ENCODE measurements at regions not wholly inside any gene's neighbourhood (a gene's known extent, or its start where the extent isn't known, plus 50 kb on each side); places are given as distances from the start of the nearest gene placed in this dataset.

DNA sequence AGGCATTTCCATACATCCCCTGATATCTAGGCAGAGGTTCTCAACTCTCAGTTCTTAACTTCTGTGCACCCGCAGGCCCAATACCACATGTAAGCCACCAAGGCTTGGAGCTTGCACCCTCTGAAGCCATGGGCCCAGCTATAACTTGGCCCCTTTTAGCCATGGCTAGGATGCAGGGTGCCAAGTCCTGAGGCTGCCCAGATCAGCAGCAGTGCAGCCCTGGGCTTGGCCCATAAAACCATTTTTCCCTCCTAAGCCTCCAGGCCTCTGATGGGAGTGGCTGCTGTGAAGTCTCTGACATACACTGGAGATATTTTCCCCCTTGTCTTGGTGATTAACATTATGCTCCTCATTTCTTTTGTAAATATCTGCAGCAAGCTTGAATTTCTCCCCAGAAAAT is 110.3 kb upstream of the CNTN1 start:
- TF ChIP-seq, protein P1, sequence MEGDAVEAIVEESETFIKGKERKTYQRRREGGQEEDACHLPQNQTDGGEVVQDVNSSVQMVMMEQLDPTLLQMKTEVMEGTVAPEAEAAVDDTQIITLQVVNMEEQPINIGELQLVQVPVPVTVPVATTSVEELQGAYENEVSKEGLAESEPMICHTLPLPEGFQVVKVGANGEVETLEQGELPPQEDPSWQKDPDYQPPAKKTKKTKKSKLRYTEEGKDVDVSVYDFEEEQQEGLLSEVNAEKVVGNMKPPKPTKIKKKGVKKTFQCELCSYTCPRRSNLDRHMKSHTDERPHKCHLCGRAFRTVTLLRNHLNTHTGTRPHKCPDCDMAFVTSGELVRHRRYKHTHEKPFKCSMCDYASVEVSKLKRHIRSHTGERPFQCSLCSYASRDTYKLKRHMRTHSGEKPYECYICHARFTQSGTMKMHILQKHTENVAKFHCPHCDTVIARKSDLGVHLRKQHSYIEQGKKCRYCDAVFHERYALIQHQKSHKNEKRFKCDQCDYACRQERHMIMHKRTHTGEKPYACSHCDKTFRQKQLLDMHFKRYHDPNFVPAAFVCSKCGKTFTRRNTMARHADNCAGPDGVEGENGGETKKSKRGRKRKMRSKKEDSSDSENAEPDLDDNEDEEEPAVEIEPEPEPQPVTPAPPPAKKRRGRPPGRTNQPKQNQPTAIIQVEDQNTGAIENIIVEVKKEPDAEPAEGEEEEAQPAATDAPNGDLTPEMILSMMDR (conservative IDR thresholded peaks at IDR 0.05; ENCODE audit: low read depth, low read length), result no peak
- H3K4me3 ChIP-seq (ENCODE audit: low read depth, low read length), result no peak overlapping the region
- no peak for DNase-seq (ENCODE audit: low read depth)

DNA sequence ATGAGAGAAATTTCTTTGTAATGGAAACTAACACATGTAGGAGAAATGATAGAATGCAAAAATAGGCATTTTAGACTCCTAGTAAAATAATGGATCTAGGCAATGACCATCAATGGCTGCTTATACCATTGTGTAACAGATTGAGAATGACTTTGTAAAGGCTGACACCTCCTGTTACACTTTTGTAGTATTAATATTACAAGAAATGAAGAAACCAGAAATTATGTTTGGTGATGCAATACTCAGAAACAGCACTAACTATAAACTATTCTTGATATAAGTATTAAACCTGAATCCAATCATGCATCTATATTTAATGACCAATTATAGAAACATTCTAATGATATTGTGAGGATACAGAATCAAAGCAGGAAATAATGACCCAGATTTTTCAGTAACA is 108.5 kb upstream of the CNTN1 start:
- no peak for DNase-seq (ENCODE audit: low read depth)
- no peak overlapping the region for H3K4me3 ChIP-seq (ENCODE audit: low read depth, low read length)
- TF ChIP-seq, protein P1 (conservative IDR thresholded peaks at IDR 0.05; ENCODE audit: low read depth, low read length), result no peak

DNA sequence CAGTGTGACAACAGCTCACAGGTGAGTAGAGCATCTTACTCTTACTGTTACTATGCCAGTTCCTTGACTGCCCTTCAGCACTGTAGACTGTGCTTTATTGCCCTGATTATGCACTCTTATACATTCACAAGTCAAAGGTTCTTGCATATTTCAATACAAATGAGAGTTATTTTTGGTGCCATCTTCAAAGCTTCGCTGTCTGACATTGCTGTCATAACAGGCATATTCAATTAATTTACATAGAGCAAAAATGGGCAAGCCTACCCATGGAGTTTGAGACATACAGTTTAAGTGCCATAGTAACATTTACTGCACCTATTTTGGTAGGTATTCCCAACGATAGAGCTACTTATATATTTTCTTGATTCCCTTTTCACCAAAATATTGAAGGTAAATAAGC is 107.5 kb upstream of the CNTN1 start:
- H3K4me3 ChIP-seq (ENCODE audit: low read depth, low read length), result no peak overlapping the region
- TF ChIP-seq, protein P1 (conservative IDR thresholded peaks at IDR 0.05; ENCODE audit: low read depth, low read length), result no peak
- no peak for DNase-seq (ENCODE audit: low read depth)

DNA sequence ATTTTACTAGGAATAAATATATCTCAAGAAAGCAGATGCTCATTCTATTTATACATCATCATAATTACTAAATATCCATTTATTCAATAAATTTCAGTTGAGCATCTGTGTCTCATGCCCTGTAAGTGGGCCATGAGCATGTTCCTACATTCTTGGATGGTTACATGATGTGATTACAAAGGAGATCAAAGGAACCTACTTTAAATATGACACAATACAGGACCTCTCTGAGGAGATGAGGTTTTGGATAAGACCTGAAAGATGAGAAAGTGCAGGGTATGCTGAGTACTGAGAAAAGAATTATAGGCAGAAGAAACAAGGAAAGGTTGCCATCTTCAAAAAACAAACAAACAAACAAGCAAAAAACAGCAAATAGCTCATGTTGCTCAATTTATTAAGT is 105.4 kb upstream of the CNTN1 start:
- H3K4me3 ChIP-seq (ENCODE audit: low read depth, low read length), result no peak overlapping the region
- no peak for DNase-seq (ENCODE audit: low read depth)
- TF ChIP-seq, protein P1 (conservative IDR thresholded peaks at IDR 0.05; ENCODE audit: low read depth, low read length), result no peak

DNA sequence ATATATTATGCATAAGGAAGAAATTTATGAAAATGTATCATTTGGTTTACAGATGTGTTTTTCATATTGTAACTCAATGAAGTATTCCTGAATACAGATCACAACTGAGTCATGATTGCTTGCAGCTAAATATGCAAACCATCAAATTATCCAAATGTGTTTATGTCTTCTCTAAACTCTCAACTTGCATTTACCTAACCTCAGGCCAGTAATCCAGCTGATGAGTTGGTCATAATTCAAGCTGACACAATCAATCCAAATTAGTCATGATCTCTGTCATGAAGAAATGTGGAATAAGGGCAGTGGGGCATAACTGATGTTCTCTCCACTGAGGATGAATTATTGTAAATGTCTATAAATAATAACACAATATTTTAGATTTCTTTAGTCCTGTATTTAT is 104.8 kb upstream of the CNTN1 start:
- DNase-seq (ENCODE audit: low read depth), result no peak
- TF ChIP-seq, protein P1 (conservative IDR thresholded peaks at IDR 0.05; ENCODE audit: low read depth, low read length), result no peak
- no peak overlapping the region for H3K4me3 ChIP-seq (ENCODE audit: low read depth, low read length)

DNA sequence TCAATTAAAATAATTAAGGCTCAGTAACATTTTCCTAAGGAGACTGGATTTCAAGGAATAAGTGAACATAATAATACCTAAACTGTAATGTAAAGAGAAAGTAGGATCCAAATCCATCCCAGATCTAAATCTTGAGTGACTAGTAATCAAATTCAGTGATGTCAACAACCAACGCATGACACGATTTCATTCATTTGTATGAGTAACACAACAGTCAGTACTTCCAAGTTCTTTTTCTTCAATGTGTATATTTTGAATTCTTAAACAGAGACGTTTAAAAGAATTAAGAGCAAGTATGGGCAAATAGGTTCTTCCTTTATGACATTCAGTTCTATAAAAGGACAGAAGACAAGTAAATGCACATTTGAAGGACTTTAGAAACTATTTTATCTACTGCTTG is 104.3 kb upstream of the CNTN1 start:
- DNase-seq (ENCODE audit: low read depth), result no peak
- H3K4me3 ChIP-seq (ENCODE audit: low read depth, low read length), result no peak overlapping the region
- TF ChIP-seq, protein P1 (conservative IDR thresholded peaks at IDR 0.05; ENCODE audit: low read depth, low read length), result no peak

DNA sequence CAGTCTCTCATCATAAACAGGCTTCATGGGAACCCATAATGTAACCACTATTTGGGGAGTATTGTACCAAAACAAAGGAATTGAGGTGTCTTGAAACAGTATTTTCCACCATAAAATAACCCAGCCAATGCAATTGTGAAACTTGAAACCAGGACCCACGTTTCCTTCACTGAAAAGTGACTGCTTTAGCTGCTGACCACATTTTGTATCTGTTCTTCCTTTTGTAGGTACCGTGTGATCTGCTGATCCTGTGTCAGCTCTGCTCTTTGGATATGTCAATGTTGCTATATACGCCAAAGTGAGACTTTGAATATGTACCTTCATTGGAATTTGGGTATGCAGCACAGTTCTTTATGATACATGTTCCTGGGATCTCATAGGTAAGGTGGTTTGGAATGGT is 95.1 kb upstream of the CNTN1 start:
- TF ChIP-seq, protein P1 (conservative IDR thresholded peaks at IDR 0.05; ENCODE audit: low read depth, low read length), result no peak
- no peak for DNase-seq (ENCODE audit: low read depth)
- H3K4me3 ChIP-seq (ENCODE audit: low read depth, low read length), result no peak overlapping the region
